ENCODE measurements at regions not wholly inside any gene's neighbourhood (a gene's known extent, or its start where the extent isn't known, plus 50 kb on each side); places are given as distances from the start of the nearest gene placed in this dataset.

DNA sequence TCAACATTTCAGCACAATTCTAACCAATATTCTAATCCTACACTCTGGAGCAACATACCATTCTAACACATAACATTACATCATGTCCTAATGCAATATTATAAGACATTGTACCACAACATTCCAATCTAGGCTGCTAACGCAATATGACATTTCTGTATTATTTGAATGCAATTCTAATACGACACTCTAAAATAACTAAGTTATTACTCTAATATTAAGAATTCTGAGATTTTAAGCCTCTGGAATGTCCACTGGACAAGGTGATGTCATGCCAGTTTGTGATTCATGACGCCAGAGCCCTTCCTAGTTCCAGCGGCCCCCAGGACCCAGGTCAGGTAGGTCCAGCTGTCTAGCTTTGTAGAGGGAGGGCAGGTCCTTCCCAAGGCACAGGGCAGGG is 69.7 kb upstream of the SIRPA start:
- Histone ChIP-seq H2BK5ac (ENCODE audit: low read depth, low read length, poor library complexity, severe bottlenecking) (peak overlapping the region; percentile 70), H2AK5ac (ENCODE audit: low read depth, low read length) (peak overlapping the region; percentile 60), H4K91ac (ENCODE audit: insufficient read depth, low read depth, low read length) (peak overlapping the region; percentile 79; the same call in 1 of the 2 replicates), H2BK15ac (ENCODE audit: low read depth, low read length) (peak overlapping the region; percentile 67), H3K9ac (ENCODE audit: low read depth, low read length) (peak overlapping the region; percentile 24; the same call in 1 of the 2 replicates), H3K27ac (ENCODE audit: insufficient read depth, low read length) (peak overlapping the region; percentile 84), H2BK120ac (ENCODE audit: low read depth, low read length) (peak overlapping the region; percentile 67), H3K4me2 (ENCODE audit: low read depth, low read length) (no peak overlapping the region), H3K27me3 (ENCODE audit: control insufficient read depth, insufficient read depth, low read length) (no peaks in the 10 kb centered on the region), H3K4ac (ENCODE audit: low read depth, low read length) (peak overlapping the region; percentile 47), H2BK20ac (ENCODE audit: low read depth, low read length) (peak overlapping the region; percentile 67), H3K23ac (ENCODE audit: low read depth, low read length) (peak overlapping the region; percentile 2; the same call in 1 of the 2 replicates), H3K9me1 (ENCODE audit: insufficient read depth, low read length) (peaks cover 22% of the 10 kb centered on the region), H2AK9ac (replicated peaks; ENCODE audit: low read depth, low read length, poor library complexity) (no peak overlapping the region), H3K4me3 (ENCODE audit: insufficient read depth, low read depth, low read length) (no peak overlapping the region), H3K79me1 (ENCODE audit: low read depth in 1 of 2, low read length in 2 of 2) (no peaks in the 10 kb centered on the region), H4K20me1 (ENCODE audit: insufficient read depth, low read length) (no peaks in the 10 kb centered on the region), H3K56ac (ENCODE audit: extremely low read depth, insufficient read depth, low read length) (no peak overlapping the region), H4K5ac (ENCODE audit: low read depth, low read length) (peak overlapping the region; percentile 82), H3K9me3 (ENCODE audit: control insufficient read depth, insufficient read depth, low read length) (peaks cover 6% of the 10 kb centered on the region), H4K8ac (ENCODE audit: low read depth in 2 of 2, low read length in 2 of 2) (peak overlapping the region; percentile 63 to 80), H3K36me3 (ENCODE audit: control insufficient read depth, insufficient read depth, low read length) (no peaks in the 10 kb centered on the region), H2AFZ (replicated peaks; ENCODE audit: low read length, poor library complexity) (no peak overlapping the region), H3K14ac (replicated peaks; ENCODE audit: low read depth, low read length) (no peak overlapping the region), H3K4me1 (ENCODE audit: control insufficient read depth, insufficient read depth, low read length) (peaks cover 22% of the 10 kb centered on the region), H3K18ac (ENCODE audit: low read depth, low read length) (peak overlapping the region; percentile 90)
- peak; percentile 87 for DNase-seq
- in situ Hi-C loops (cut with MboI; ENCODE audit: low sequenced_read_pairs): loop anchor here (25.0 kb wide), 1 partner anchor 488 kb away; the partner anchor contains the start of gene SDCBP2
- CTCF ChIA-PET: no interaction called here
- ATAC-seq (ENCODE audit: low read depth): peak; percentile 35
- WGBS, 2 experiments (ENCODE audit: extremely low coverage in 2 of 2, insufficient read length in 1 of 2): no CpG with 5 or more reads among the region's 4 CpGs
- intact Hi-C loops (cut with micrococcal nuclease): no loop called here
- no TSS peak for BruUV-seq (replicated peaks)
- POLR2A ChIA-PET (ENCODE audit: unreplicated experiment): no interaction called here
- 0 out of 2 replicates have a peak, but pooled peaks have one; percentile 7 for TF ChIP-seq FOS (IDR thresholded peaks at IDR 0.05; ENCODE audit: low read depth, low read length)
- peak; percentile 96 for TF ChIP-seq CEBPB (IDR thresholded peaks at IDR 0.05; ENCODE audit: low read depth, low read length)
- TF ChIP-seq CHD1 (IDR thresholded peaks at IDR 0.05; ENCODE audit: low read depth, low read length): no peak
- dilution Hi-C loops (cut with HindIII; ENCODE audit: low sequenced_read_pairs, unreplicated experiment): no loop called here

Measured in IMR-90 (cell line).